ENCODE measurements at regions not wholly inside any gene's neighbourhood (a gene's known extent, or its start where the extent isn't known, plus 50 kb on each side); places are given as distances from the start of the nearest gene placed in this dataset.

GRCh38 chr6:125659887-125660286 lies 89.5 kb upstream of the HEY2 start:
- TF ChIP-seq CTCF (conservative IDR thresholded peaks at IDR 0.05 in 1 of 2, IDR thresholded peaks at IDR 0.05 in 1 of 2; ENCODE audit: extremely low read depth in 1 of 2, insufficient read depth in 1 of 2, low read depth in 1 of 2, low read length in 2 of 2) (no peak), EZH2 (IDR thresholded peaks at IDR 0.05; ENCODE audit: borderline replicate concordance, low read length) (no peak)
